ENCODE measurements at regions not wholly inside any gene's neighbourhood (a gene's known extent, or its start where the extent isn't known, plus 50 kb on each side); places are given as distances from the start of the nearest gene placed in this dataset.
"Not testable (repeated sequence)": the region's sequence is repeated elsewhere in the genome, so short reads cannot be mapped to it uniquely, and the experiment has no call there.

DNA sequence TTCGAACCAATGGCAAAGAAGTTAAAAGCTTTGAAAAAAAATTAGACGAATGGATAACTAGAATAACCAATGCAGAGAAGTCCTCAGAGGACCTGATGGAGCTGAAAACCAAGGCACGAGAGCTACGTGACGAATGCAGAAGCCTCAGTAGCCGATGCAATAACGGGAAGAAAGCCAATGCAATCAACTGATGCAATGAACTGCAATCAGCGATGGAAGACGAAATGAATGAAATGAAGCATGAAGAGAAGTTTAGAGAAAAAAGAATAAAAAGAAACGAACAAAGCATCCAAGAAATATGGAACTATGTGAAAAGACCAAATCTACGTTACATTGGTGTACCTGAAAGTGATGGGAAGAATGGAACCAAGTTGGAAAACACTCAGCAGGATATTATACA, 52.6 kb upstream of the MRPS30 start:
- DNase-seq (ENCODE audit: low read depth): not testable (repeated sequence)

- no peak for DNase-seq (ENCODE audit: low read depth)
These were observed 61.4 kb upstream of the MRPS30 start for GRCh38 chr5:44747396-44747795.

DNA sequence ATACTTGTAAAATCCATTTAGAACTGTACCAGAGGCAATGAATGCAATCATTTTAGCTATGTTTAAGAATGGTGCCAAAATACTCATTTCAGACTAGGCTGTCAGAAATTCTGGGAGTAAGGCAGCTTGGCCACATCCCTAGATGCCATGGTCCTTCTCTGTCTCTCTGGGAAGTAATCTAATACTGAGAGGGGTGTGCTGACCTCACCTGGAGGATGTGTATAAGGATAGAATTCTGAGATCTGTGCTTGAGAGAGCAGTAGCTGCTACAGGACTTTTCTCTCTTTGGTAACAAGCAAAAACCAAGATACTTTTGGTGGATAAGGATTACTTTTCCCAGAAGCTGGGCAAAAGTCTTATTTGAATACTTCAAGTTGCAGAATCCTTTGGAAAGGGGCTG, 68.1 kb upstream of the MRPS30 start:
- no peak for DNase-seq (ENCODE audit: low read depth)

GRCh38 chr5:44729536-44729935, 79.2 kb upstream of the MRPS30 start:
- DNase-seq (ENCODE audit: low read depth): no peak

- no peak for DNase-seq (ENCODE audit: low read depth)
These were observed 81.6 kb upstream of the MRPS30 start for GRCh38 chr5:44727100-44727499.

DNA sequence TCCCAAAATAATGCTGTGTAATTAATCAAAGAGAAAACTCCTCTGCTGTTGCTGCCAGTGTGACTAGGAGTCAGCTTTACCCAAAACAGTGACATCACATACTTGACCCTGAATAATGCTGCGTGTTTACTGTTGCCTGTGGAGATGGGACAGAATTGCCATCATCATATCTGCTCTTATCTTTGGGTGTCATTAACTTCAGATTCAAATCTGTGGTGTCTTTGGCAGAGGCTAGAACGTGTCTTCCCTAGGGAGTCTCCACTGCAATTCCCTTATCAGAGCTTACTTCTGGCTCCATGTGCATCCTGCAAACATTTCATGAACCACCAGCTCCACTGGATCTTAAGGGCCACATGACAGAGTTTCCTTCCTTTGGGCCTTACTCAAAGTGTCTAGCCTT, 88.9 kb upstream of the MRPS30 start:
- DNase-seq (ENCODE audit: low read depth): no peak

GRCh38 chr5:44714871-44715561, 93.7 kb upstream of the MRPS30 start:
- DNase-seq (ENCODE audit: low read depth): no peak

DNA sequence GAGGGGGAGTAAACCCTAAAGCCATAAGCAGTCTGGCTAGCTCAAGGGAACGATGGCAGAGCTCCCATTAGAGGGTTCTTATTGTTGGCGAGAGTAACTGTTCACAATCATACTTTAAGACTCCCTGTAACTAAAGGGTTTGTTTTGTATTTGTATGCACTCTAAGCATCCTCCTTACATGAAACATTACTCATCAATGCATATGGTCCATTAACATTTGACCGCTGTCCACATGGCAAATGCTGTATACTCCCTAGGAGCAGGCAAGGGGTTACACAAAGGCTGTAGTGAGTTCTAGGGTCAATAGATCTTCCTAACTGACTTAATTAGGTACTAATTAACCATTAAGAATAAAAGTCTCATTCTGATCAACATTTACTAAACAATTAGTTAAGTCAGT, 95.3 kb upstream of the MRPS30 start:
- DNase-seq (ENCODE audit: low read depth): no peak

GRCh38 chr5:44711901-44712300, 96.8 kb upstream of the MRPS30 start:
- no peak for DNase-seq (ENCODE audit: low read depth)

DNA sequence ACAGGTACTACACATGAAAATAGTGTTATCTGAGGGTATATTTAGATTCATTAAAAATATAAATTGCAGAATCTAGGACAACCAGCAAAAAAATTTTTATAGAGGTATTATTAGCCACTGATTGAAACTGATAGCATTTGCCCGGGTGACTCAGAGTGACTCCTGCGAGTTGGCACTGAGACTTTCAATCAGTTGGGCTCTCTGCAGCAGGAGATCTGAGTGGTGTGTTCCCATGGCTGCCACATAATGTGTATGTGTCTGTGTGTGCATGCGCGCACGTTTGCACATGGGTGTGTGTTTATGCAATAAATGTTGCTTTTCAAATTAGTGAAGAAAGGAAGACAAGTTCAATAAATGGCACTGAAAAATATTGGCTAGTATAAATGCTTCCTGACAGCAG, 100.1 kb upstream of the MRPS30 start:
- no peak for DNase-seq (ENCODE audit: low read depth)

DNA sequence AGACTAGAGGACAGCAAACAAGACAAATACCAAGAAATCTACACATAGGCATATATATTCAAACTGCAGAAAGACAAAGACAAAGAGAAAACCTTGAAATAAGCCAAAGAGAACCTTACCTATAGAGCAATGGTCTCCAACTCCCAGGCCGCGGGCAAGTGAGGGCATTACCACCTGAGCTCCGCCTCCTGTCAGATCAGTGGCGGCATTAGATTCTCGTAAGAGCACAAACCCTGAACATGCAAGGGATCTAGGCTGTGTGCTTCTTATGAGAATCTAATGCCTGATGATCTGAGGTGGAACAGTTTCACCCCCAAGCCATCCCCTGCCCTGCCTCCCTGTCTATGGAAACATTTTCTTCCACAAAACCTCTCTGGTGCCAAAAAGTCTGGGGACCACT, 101.0 kb upstream of the MRPS30 start:
- no peak for DNase-seq (ENCODE audit: low read depth)

DNA sequence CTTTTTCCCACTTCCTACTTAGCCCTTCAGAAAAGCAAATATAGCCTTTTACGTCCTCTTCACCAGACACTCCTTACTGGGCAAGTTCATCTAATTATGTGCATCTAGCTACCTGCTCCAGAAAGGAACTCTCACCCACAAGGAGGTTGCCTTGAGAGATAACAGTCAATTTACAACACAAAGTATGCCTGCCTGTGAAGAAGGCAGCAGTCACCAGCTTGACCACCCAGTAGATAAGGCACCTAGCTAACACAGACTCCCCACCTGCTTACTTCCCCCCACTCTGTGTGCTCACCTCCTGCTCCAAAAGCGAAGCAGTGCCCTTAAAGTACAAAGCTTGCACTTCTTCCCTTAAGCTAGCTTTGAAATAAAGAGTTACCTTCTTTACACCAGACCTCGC, 111.7 kb upstream of the MRPS30 start:
- DNase-seq (ENCODE audit: low read depth): no peak

DNA sequence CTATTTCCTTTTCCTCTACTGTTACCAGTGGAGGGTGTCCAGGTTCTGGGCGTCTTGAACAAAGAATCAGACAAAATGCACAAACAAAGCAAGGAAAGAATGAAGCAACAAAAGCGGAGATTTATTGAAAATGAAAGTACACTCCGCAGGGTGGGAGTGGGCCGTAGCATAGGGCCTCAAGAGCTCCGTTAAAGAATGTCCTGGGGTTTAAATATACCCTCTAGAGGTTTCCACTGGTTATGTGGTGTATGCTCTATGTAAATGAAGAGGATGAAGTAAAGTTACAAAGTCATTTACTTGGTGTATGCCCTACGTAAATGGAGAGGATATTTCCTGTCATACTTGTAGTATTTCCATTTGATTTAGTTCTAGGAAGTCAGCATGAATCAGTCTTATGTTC, 113.5 kb upstream of the MRPS30 start:
- DNase-seq (ENCODE audit: low read depth): no peak

- DNase-seq (ENCODE audit: low read depth): no peak
These were observed 116.9 kb upstream of the MRPS30 start for GRCh38 chr5:44691802-44692201.

- no peak for DNase-seq (ENCODE audit: low read depth)
These were observed 126.8 kb upstream of the MRPS30 start for GRCh38 chr5:44681906-44682305.

- DNase-seq (ENCODE audit: low read depth): no peak
These were observed 129.5 kb upstream of the MRPS30 start for GRCh38 chr5:44679214-44679613.

DNA sequence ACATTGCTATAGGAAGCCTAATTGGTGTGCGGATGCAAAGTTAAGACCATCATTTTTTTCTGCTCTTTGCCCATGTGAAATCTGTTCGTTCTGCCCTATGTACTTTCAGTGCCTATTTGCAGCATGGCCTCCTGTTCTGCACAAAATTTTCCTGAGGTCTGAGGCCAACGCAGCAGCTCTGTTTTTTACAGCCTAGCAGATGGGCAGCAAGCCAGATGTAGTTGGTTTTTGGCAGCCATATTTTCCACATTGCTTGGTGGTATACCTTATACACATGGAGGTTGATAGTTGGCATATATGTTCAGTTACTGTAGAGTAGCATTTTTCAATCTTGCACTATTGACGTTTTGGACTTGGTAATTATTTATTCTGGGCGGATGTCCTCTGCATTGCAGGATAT, 133.5 kb upstream of the MRPS30 start:
- no peak for DNase-seq (ENCODE audit: low read depth)

DNA sequence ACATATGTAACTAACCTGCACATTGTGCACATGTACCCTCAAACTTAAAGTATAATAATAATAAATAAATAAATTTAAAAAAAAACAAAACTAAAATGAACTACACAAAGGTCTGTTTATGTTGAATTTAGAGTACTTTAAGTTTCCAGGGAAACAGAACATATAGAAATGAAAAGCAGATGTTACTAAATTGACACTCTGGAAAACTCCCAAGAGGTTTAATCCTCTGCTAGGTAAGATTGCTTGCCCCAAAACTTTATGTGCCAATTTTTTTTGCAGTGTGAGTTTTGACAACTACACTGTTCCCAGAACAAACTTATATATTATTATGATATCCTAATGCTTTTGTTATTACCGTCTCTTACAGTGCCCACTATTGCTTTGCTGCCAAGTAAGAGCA, 134.3 kb upstream of the MRPS30 start:
- DNase-seq (ENCODE audit: low read depth): no peak

DNA sequence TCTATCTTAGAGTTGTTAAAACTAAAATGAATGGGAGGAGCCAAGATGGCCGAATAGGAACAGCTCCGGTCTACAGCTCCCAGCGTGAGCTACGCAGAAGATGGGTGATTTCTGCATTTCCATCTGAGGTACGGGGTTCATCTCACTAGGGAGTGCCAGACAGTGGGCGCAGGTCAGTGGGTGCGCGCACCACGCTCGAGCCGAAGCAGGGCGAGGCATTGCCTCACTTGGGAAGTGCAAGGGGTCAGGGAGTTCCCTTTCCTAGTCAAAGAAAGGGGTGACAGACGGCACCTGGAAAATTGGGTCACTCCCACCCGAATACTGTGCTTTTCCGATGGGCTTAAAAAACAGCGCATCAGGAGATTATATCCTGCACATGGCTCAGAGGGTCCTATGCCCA, 140.3 kb upstream of the MRPS30 start:
- not testable (repeated sequence) for DNase-seq (ENCODE audit: low read depth)

GRCh38 chr5:44665101-44665701, 143.5 kb upstream of the MRPS30 start:
- no peak for DNase-seq (ENCODE audit: low read depth)

- no peak for DNase-seq (ENCODE audit: low read depth)
These were observed 144.0 kb upstream of the MRPS30 start for GRCh38 chr5:44664711-44665100.

DNA sequence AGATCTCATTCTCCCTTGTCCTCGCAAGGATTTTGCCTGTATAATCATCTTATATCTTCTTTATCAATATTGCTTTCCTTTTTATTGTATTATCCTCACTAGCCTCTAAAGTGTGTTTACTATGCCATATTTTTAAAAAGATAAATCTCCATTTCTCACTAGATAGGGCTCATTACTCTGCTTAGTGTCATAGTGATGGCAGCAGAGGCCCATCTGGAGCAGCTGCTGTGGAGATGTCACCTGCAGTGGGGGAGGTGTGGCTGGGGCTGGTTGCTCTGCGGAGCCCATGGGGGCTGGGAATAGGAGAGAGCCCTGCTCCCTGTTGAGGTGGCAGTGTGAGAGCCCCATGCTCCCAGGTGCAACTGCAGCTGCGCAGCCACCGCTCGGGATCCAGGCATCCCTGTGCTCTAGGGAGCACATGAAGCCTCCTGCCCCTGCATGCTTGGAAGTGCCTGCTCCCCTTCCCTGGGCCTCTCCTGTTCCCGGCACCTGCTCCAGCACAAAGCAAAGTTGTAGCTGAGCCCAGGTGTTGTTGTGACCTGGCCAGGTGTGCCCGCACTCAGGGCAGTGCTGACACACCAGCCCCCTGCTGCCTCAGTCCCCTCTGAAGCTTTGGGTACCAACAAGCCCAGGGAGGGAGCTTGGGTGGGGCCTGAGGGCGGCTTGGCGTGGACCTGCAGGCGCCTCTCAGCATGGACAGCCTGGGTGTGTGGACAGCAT, 144.6 kb upstream of the MRPS30 start:
- no peak for DNase-seq (ENCODE audit: low read depth)

DNA sequence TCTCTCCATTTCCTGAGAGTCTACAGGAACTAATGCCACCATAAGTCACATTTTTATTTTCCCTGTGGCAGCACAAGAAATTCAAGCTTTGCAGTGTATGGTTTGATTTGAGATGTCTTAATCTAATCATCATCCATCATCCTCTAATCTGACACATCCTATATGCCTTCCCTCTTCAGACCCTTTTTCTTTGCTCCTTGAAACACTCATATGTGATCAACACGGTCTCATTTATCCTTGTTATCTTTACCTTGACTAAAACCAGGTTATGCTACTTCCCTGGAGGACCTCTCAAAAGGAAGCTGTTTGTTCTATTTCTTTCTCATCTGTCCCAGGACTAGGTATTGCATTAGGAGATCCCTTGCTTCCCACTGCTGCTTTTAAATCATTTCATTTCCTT, 146.9 kb upstream of the MRPS30 start:
- DNase-seq (ENCODE audit: low read depth): no peak

GRCh38 chr5:44660251-44660650, 148.5 kb upstream of the MRPS30 start:
- DNase-seq (ENCODE audit: low read depth): no peak
